ENCODE measurements at regions not wholly inside any gene's neighbourhood (a gene's known extent, or its start where the extent isn't known, plus 50 kb on each side); places are given as distances from the start of the nearest gene placed in this dataset.

DNA sequence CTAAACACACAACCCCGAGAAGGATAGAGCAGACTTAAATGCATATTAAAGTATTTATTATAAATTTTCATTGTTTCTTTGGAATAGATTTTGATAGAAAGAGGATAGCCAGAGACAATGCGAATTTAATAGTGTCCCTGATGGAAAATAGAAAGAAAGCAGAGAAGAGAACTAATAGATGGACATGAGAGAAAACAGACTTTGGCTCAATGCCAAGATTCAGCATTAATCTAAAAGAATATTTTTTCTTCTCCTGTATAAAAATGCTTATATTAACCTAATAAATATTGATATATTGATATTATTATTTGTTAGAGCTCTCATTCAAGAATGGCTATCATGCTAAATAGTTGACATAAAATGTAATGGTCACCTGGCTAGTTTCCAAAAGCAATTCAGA is 173.4 kb downstream of the KIF2B start:
- no peaks in the 10 kb centered on the region for H3K27me3 ChIP-seq (ENCODE audit: insufficient read depth, low read length)
- H3K27ac ChIP-seq (ENCODE audit: low read depth, low read length, poor library complexity, severe bottlenecking): no peak overlapping the region
- H4K20me1 ChIP-seq (ENCODE audit: insufficient read depth, low read length): no peaks in the 10 kb centered on the region
- H3K79me2 ChIP-seq (ENCODE audit: insufficient read depth, low read length): no peaks in the 10 kb centered on the region
- H3K36me3 ChIP-seq (ENCODE audit: insufficient read depth, low read length): no peaks in the 10 kb centered on the region
- H3K9ac ChIP-seq (ENCODE audit: low read length): no peak overlapping the region
- no peak overlapping the region for H2AFZ ChIP-seq (ENCODE audit: low read length)
- no peaks in the 10 kb centered on the region for H3K9me2 ChIP-seq (ENCODE audit: low read depth, low read length)
- TF ChIP-seq, protein P1, sequence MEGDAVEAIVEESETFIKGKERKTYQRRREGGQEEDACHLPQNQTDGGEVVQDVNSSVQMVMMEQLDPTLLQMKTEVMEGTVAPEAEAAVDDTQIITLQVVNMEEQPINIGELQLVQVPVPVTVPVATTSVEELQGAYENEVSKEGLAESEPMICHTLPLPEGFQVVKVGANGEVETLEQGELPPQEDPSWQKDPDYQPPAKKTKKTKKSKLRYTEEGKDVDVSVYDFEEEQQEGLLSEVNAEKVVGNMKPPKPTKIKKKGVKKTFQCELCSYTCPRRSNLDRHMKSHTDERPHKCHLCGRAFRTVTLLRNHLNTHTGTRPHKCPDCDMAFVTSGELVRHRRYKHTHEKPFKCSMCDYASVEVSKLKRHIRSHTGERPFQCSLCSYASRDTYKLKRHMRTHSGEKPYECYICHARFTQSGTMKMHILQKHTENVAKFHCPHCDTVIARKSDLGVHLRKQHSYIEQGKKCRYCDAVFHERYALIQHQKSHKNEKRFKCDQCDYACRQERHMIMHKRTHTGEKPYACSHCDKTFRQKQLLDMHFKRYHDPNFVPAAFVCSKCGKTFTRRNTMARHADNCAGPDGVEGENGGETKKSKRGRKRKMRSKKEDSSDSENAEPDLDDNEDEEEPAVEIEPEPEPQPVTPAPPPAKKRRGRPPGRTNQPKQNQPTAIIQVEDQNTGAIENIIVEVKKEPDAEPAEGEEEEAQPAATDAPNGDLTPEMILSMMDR (IDR thresholded peaks at IDR 0.05; ENCODE audit: low read length): no peak
- TF ChIP-seq EZH2 (IDR thresholded peaks at IDR 0.05; ENCODE audit: borderline replicate concordance, low read length): no peak
- H3F3A ChIP-seq (ENCODE audit: insufficient read depth, low read length): no peaks in the 10 kb centered on the region
- H3K4me3 ChIP-seq (ENCODE audit: low read depth, low read length, poor library complexity, severe bottlenecking): no peak overlapping the region
- no peak overlapping the region for H3K4me2 ChIP-seq (ENCODE audit: low read length)
- H3K4me1 ChIP-seq (ENCODE audit: insufficient read depth, low read length, severe bottlenecking): no peaks in the 10 kb centered on the region
- H3K9me3 ChIP-seq (ENCODE audit: low read length): no peaks in the 10 kb centered on the region

DNA sequence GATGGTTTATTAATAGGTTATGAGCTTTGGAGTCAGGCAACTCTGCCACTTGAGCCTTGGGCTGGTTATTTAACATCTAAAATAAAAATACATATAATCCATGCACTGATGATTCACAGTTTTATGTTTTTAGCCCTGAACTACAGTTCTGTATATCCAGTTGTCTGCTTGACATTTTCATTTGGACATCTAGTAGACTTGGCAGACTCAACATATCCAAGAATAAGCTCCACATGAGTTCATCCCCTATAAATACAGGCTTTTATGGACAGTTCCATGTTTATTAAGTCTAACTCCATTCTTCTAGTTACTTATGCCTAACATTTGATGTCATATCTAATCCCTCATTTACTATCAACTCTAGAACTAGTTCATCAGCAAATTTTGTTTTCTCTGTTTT is 174.2 kb downstream of the KIF2B start:
- H2AFZ ChIP-seq (ENCODE audit: low read length): no peak overlapping the region
- H3K27me3 ChIP-seq (ENCODE audit: insufficient read depth, low read length): no peaks in the 10 kb centered on the region
- H3K9me3 ChIP-seq (ENCODE audit: low read length): no peaks in the 10 kb centered on the region
- no peaks in the 10 kb centered on the region for H3K79me2 ChIP-seq (ENCODE audit: insufficient read depth, low read length)
- TF ChIP-seq, protein P1 (IDR thresholded peaks at IDR 0.05; ENCODE audit: low read length): no peak
- no peak for TF ChIP-seq EZH2 (IDR thresholded peaks at IDR 0.05; ENCODE audit: borderline replicate concordance, low read length)
- H3F3A ChIP-seq (ENCODE audit: insufficient read depth, low read length): no peaks in the 10 kb centered on the region
- no peaks in the 10 kb centered on the region for H4K20me1 ChIP-seq (ENCODE audit: insufficient read depth, low read length)
- H3K36me3 ChIP-seq (ENCODE audit: insufficient read depth, low read length): no peaks in the 10 kb centered on the region
- H3K9ac ChIP-seq (ENCODE audit: low read length): no peak overlapping the region
- no peak overlapping the region for H3K4me3 ChIP-seq (ENCODE audit: low read depth, low read length, poor library complexity, severe bottlenecking)
- no peak overlapping the region for H3K27ac ChIP-seq (ENCODE audit: low read depth, low read length, poor library complexity, severe bottlenecking)
- no peak overlapping the region for H3K4me2 ChIP-seq (ENCODE audit: low read length)
- no peaks in the 10 kb centered on the region for H3K9me2 ChIP-seq (ENCODE audit: low read depth, low read length)
- H3K4me1 ChIP-seq (ENCODE audit: insufficient read depth, low read length, severe bottlenecking): no peaks in the 10 kb centered on the region

DNA sequence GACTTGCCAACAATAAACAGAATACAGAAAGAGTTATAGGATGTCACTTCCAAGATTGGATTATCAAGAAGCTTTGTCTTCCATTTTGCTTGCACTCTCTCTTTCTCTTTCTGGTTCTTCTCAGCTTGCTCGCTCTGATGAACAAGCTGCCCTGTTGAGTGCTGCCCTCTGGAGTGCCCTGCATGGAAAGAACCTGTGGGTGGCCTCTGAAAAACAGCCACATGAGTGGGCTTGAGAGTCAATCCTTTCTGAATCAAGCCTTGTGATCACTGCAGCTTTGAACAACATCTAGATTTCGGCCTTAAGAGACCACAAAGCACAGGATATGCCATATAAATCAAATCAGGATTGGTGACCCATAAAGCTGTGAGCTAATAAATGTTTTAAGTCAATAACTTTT is 185.1 kb downstream of the KIF2B start:
- H3F3A ChIP-seq (ENCODE audit: insufficient read depth, low read length): no peaks in the 10 kb centered on the region
- no peak overlapping the region for H3K27ac ChIP-seq (ENCODE audit: low read depth, low read length, poor library complexity, severe bottlenecking)
- no peak overlapping the region for H3K4me2 ChIP-seq (ENCODE audit: low read length)
- H3K36me3 ChIP-seq (ENCODE audit: insufficient read depth, low read length): no peaks in the 10 kb centered on the region
- TF ChIP-seq, protein P1 (IDR thresholded peaks at IDR 0.05; ENCODE audit: low read length): no peak
- no peak for TF ChIP-seq EZH2 (IDR thresholded peaks at IDR 0.05; ENCODE audit: borderline replicate concordance, low read length)
- H3K9ac ChIP-seq (ENCODE audit: low read length): no peak overlapping the region
- no peaks in the 10 kb centered on the region for H3K9me2 ChIP-seq (ENCODE audit: low read depth, low read length)
- no peak overlapping the region for H2AFZ ChIP-seq (ENCODE audit: low read length)
- no peak overlapping the region for H3K4me3 ChIP-seq (ENCODE audit: low read depth, low read length, poor library complexity, severe bottlenecking)
- H4K20me1 ChIP-seq (ENCODE audit: insufficient read depth, low read length): no peaks in the 10 kb centered on the region
- H3K79me2 ChIP-seq (ENCODE audit: insufficient read depth, low read length): no peaks in the 10 kb centered on the region
- H3K27me3 ChIP-seq (ENCODE audit: insufficient read depth, low read length): no peaks in the 10 kb centered on the region
- no peaks in the 10 kb centered on the region for H3K4me1 ChIP-seq (ENCODE audit: insufficient read depth, low read length, severe bottlenecking)
- no peaks in the 10 kb centered on the region for H3K9me3 ChIP-seq (ENCODE audit: low read length)

Data from OCI-LY1 (cell line).